ENCODE measurements at regions not wholly inside any gene's neighbourhood (a gene's known extent, or its start where the extent isn't known, plus 50 kb on each side); places are given as distances from the start of the nearest gene placed in this dataset.

GRCh38 chr10:93178226-93178625 is 104.5 kb downstream of the CYP26A1 start:
- DNase-seq: no peak

- no peak for DNase-seq
Measured at GRCh38 chr10:93180482-93180931, 106.8 kb downstream of the CYP26A1 start.

- DNase-seq: no peak
Measured at GRCh38 chr10:93181271-93182048, 107.8 kb downstream of the CYP26A1 start.

GRCh38 chr10:93182049-93182327 is 108.3 kb downstream of the CYP26A1 start:
- DNase-seq: no peak

- no peak for DNase-seq
Measured at GRCh38 chr10:93182790-93183189, 109.1 kb downstream of the CYP26A1 start.

- no peak for DNase-seq
Measured at GRCh38 chr10:93186653-93187052, 113.0 kb downstream of the CYP26A1 start.

- DNase-seq: no peak
Measured at GRCh38 chr10:93189944-93190343, 116.3 kb downstream of the CYP26A1 start.

GRCh38 chr10:93190372-93190771 is 116.7 kb downstream of the CYP26A1 start:
- no peak for DNase-seq

- DNase-seq: no peak
Measured at GRCh38 chr10:93193906-93194305, 120.2 kb downstream of the CYP26A1 start.

- peak in 2 of 56 donors; percentile 1 to 4 for DNase-seq
Measured at GRCh38 chr10:93198401-93199131, 124.9 kb downstream of the CYP26A1 start.

- DNase-seq: peak in 21 of 56 donors; percentile 2 to 45 (median 15)
Measured at GRCh38 chr10:93199191-93199751, 125.6 kb downstream of the CYP26A1 start.

- DNase-seq: no peak
Measured at GRCh38 chr10:93204494-93205485, 131.1 kb downstream of the CYP26A1 start.

- peak in 1 of 56 donors; percentile 2 for DNase-seq
Measured at GRCh38 chr10:93206652-93207051, 133.0 kb downstream of the CYP26A1 start.

- no peak for DNase-seq
Measured at GRCh38 chr10:93208717-93209464, 135.2 kb downstream of the CYP26A1 start.

- no peak for DNase-seq
Measured at GRCh38 chr10:93211991-93212390, 138.3 kb downstream of the CYP26A1 start.

- DNase-seq: no peak
Measured at GRCh38 chr10:93215312-93215711, 141.6 kb downstream of the CYP26A1 start.

- DNase-seq: no peak
Measured at GRCh38 chr10:93216341-93216985, 142.8 kb downstream of the CYP26A1 start.

GRCh38 chr10:93218386-93218785 is 144.7 kb downstream of the CYP26A1 start:
- no peak for DNase-seq

- DNase-seq: no peak
Measured at GRCh38 chr10:93219347-93219746, 145.7 kb downstream of the CYP26A1 start.
